ENCODE measurements at regions not wholly inside any gene's neighbourhood (a gene's known extent, or its start where the extent isn't known, plus 50 kb on each side); places are given as distances from the start of the nearest gene placed in this dataset.
"Not testable (repeated sequence)": the region's sequence is repeated elsewhere in the genome, so short reads cannot be mapped to it uniquely, and the experiment has no call there.

GRCh38 chr2:129819855-129820254, 159.6 kb upstream of the RAB6C start:
- no peak for DNase-seq
- H3K4me1 ChIP-seq (ENCODE audit: control insufficient read depth, insufficient read depth, low read length, poor library complexity, severe bottlenecking) = no peaks in the 10 kb centered on the region
- H3K27ac ChIP-seq (ENCODE audit: insufficient read depth, low read length, poor library complexity, severe bottlenecking) = no peak overlapping the region
- H3K36me3 ChIP-seq (ENCODE audit: control insufficient read depth, insufficient read depth, low read length) = no peaks in the 10 kb centered on the region
- no peak overlapping the region for H3K4me3 ChIP-seq (ENCODE audit: insufficient read depth, low read depth, low read length, poor library complexity, severe bottlenecking)
- H3K9me3 ChIP-seq (ENCODE audit: control insufficient read depth, low read length) = peaks cover 6% of the 10 kb centered on the region
- H3K27me3 ChIP-seq (replicated peaks; ENCODE audit: control insufficient read depth, insufficient read depth, low read length, poor library complexity, severe bottlenecking) = no peaks in the 10 kb centered on the region

- Histone ChIP-seq H3K27me3 (replicated peaks; ENCODE audit: control insufficient read depth, insufficient read depth, low read length, poor library complexity, severe bottlenecking) (no peaks in the 10 kb centered on the region), H3K4me3 (ENCODE audit: insufficient read depth, low read depth, low read length, poor library complexity, severe bottlenecking) (no peak overlapping the region), H3K36me3 (ENCODE audit: control insufficient read depth, insufficient read depth, low read length) (no peaks in the 10 kb centered on the region), H3K4me1 (ENCODE audit: control insufficient read depth, insufficient read depth, low read length, poor library complexity, severe bottlenecking) (no peaks in the 10 kb centered on the region), H3K9me3 (ENCODE audit: control insufficient read depth, low read length) (no peaks in the 10 kb centered on the region), H3K27ac (ENCODE audit: insufficient read depth, low read length, poor library complexity, severe bottlenecking) (no peak overlapping the region)
- no peak for DNase-seq
Observed at GRCh38 chr2:129820908-129821307, 158.6 kb upstream of the RAB6C start.

GRCh38 chr2:129821445-129821844, 158.0 kb upstream of the RAB6C start:
- Histone ChIP-seq H3K4me3 (ENCODE audit: insufficient read depth, low read depth, low read length, poor library complexity, severe bottlenecking) (no peak overlapping the region), H3K27ac (ENCODE audit: insufficient read depth, low read length, poor library complexity, severe bottlenecking) (no peak overlapping the region), H3K27me3 (replicated peaks; ENCODE audit: control insufficient read depth, insufficient read depth, low read length, poor library complexity, severe bottlenecking) (no peaks in the 10 kb centered on the region), H3K9me3 (ENCODE audit: control insufficient read depth, low read length) (no peaks in the 10 kb centered on the region), H3K4me1 (ENCODE audit: control insufficient read depth, insufficient read depth, low read length, poor library complexity, severe bottlenecking) (no peaks in the 10 kb centered on the region), H3K36me3 (ENCODE audit: control insufficient read depth, insufficient read depth, low read length) (no peaks in the 10 kb centered on the region)
- no peak for DNase-seq

DNA sequence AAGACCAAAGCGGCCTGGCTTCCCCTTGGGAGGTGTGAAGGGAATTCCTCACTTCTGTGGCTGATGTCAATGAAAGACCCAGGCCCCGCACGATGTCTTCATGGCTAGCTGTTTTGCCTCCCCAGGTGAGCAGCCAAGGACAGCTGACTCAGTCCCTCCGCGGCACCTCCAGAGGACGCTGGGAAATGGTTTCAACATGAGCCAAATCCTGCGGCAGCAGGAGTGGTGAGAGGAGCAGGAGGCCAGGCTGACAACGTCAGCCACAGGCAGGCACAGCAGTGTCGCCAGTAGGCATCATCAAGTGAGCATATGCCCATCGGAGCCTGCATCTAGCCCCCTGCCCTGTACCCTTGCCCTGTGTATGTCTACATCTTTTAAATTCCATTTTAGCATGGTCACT, 156.4 kb upstream of the RAB6C start:
- H3K36me3 ChIP-seq (ENCODE audit: control insufficient read depth, insufficient read depth, low read length) = no peaks in the 10 kb centered on the region
- no peaks in the 10 kb centered on the region for H3K27me3 ChIP-seq (replicated peaks; ENCODE audit: control insufficient read depth, insufficient read depth, low read length, poor library complexity, severe bottlenecking)
- no peak overlapping the region for H3K4me3 ChIP-seq (ENCODE audit: insufficient read depth, low read depth, low read length, poor library complexity, severe bottlenecking)
- no peak for DNase-seq
- no peak overlapping the region for H3K27ac ChIP-seq (ENCODE audit: insufficient read depth, low read length, poor library complexity, severe bottlenecking)
- H3K4me1 ChIP-seq (ENCODE audit: control insufficient read depth, insufficient read depth, low read length, poor library complexity, severe bottlenecking) = no peaks in the 10 kb centered on the region
- H3K9me3 ChIP-seq (ENCODE audit: control insufficient read depth, low read length) = no peaks in the 10 kb centered on the region

DNA sequence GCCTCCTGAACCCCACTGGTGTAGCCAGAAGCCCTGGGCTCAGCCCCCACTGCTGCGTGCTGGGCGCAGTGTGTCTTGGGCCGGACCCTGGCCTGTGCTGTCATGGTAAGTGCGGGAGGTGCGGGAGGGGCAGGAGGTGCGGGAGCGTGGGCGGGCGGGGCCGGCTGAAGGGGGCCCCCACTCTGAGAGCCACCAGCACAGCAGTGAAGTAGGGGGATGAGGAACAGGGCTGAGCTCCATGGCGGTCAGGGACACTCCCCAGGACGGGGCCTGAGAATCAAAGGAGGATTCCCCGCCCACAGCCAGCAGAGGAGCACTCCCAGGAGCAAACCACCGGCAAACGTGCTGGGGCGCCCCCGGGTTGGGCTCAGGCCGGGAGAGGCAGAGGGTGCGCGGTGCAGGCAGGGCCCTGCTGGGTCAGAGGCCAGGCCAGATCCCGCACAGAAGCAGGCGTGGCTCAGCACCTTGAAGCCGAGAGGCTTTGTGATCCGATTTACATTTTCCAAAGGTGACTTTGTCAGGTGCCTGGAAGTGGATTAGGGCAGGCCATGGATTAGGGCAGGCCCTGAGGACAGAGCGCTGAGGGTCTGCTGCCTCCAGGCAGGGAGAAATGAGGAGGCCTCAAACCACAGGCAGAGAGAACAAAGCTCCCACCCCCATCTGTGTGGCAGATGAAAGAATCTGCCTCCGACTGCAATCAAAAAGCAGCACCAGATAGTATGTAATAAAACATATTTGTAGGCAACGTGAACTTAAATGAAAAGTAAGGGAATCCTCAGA, 152.0 kb upstream of the RAB6C start:
- Histone ChIP-seq H3K9me3 (ENCODE audit: control insufficient read depth, low read length) (no peaks in the 10 kb centered on the region), H3K27ac (ENCODE audit: insufficient read depth, low read length, poor library complexity, severe bottlenecking) (no peak overlapping the region), H3K27me3 (replicated peaks; ENCODE audit: control insufficient read depth, insufficient read depth, low read length, poor library complexity, severe bottlenecking) (no peaks in the 10 kb centered on the region), H3K4me1 (ENCODE audit: control insufficient read depth, insufficient read depth, low read length, poor library complexity, severe bottlenecking) (no peaks in the 10 kb centered on the region), H3K4me3 (ENCODE audit: insufficient read depth, low read depth, low read length, poor library complexity, severe bottlenecking) (no peak overlapping the region), H3K36me3 (ENCODE audit: control insufficient read depth, insufficient read depth, low read length) (no peaks in the 10 kb centered on the region)
- no peak for DNase-seq

- no peak for DNase-seq
- no peak overlapping the region for H3K4me3 ChIP-seq (ENCODE audit: insufficient read depth, low read depth, low read length, poor library complexity, severe bottlenecking)
- H3K4me1 ChIP-seq (ENCODE audit: control insufficient read depth, insufficient read depth, low read length, poor library complexity, severe bottlenecking) = no peaks in the 10 kb centered on the region
- no peaks in the 10 kb centered on the region for H3K9me3 ChIP-seq (ENCODE audit: control insufficient read depth, low read length)
- no peaks in the 10 kb centered on the region for H3K27me3 ChIP-seq (replicated peaks; ENCODE audit: control insufficient read depth, insufficient read depth, low read length, poor library complexity, severe bottlenecking)
- H3K27ac ChIP-seq (ENCODE audit: insufficient read depth, low read length, poor library complexity, severe bottlenecking) = no peak overlapping the region
- H3K36me3 ChIP-seq (ENCODE audit: control insufficient read depth, insufficient read depth, low read length) = no peaks in the 10 kb centered on the region
Observed at GRCh38 chr2:129828792-129829191, 150.7 kb upstream of the RAB6C start.

GRCh38 chr2:129829588-129829987, 149.9 kb upstream of the RAB6C start:
- Histone ChIP-seq H3K27me3 (replicated peaks; ENCODE audit: control insufficient read depth, insufficient read depth, low read length, poor library complexity, severe bottlenecking) (no peaks in the 10 kb centered on the region), H3K36me3 (ENCODE audit: control insufficient read depth, insufficient read depth, low read length) (no peaks in the 10 kb centered on the region), H3K4me3 (ENCODE audit: insufficient read depth, low read depth, low read length, poor library complexity, severe bottlenecking) (no peak overlapping the region), H3K9me3 (ENCODE audit: control insufficient read depth, low read length) (no peaks in the 10 kb centered on the region), H3K27ac (ENCODE audit: insufficient read depth, low read length, poor library complexity, severe bottlenecking) (no peak overlapping the region), H3K4me1 (ENCODE audit: control insufficient read depth, insufficient read depth, low read length, poor library complexity, severe bottlenecking) (no peaks in the 10 kb centered on the region)
- DNase-seq = no peak

- Histone ChIP-seq H3K36me3 (ENCODE audit: control insufficient read depth, insufficient read depth, low read length) (no peaks in the 10 kb centered on the region), H3K27ac (ENCODE audit: insufficient read depth, low read length, poor library complexity, severe bottlenecking) (no peak overlapping the region), H3K27me3 (replicated peaks; ENCODE audit: control insufficient read depth, insufficient read depth, low read length, poor library complexity, severe bottlenecking) (no peaks in the 10 kb centered on the region), H3K9me3 (ENCODE audit: control insufficient read depth, low read length) (no peaks in the 10 kb centered on the region), H3K4me3 (ENCODE audit: insufficient read depth, low read depth, low read length, poor library complexity, severe bottlenecking) (no peak overlapping the region), H3K4me1 (ENCODE audit: control insufficient read depth, insufficient read depth, low read length, poor library complexity, severe bottlenecking) (no peaks in the 10 kb centered on the region)
- DNase-seq = no peak
Observed at GRCh38 chr2:129831018-129831417, 148.4 kb upstream of the RAB6C start.

GRCh38 chr2:129833465-129833864, 146.0 kb upstream of the RAB6C start:
- not testable (repeated sequence) for H3K36me3 ChIP-seq (ENCODE audit: control insufficient read depth, insufficient read depth, low read length); H3K27me3 ChIP-seq (replicated peaks; ENCODE audit: control insufficient read depth, insufficient read depth, low read length, poor library complexity, severe bottlenecking); H3K9me3 ChIP-seq (ENCODE audit: control insufficient read depth, low read length); H3K4me3 ChIP-seq (ENCODE audit: insufficient read depth, low read depth, low read length, poor library complexity, severe bottlenecking); DNase-seq; H3K4me1 ChIP-seq (ENCODE audit: control insufficient read depth, insufficient read depth, low read length, poor library complexity, severe bottlenecking); H3K27ac ChIP-seq (ENCODE audit: insufficient read depth, low read length, poor library complexity, severe bottlenecking)

DNA sequence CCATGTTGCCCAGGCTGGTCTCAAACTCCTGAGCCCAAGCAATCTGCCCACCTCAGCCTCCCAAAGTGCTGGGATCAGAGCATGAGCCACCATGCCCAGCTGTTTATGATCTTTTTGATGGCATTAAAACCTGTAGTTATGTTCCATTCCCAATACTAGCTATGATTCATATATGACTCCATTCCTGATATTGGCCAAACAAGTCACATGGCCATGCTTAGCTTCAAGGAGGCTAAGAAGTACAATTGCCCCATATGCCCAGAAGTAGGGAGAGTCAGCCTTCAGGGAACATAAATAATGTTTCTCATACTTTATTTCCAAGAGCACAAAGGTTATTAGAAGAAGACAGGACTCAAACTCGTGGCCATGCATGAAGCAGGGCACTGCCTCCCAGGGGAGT, 132.4 kb upstream of the RAB6C start:
- Histone ChIP-seq H3K4me3 (ENCODE audit: insufficient read depth, low read depth, low read length, poor library complexity, severe bottlenecking) (no peak overlapping the region), H3K9me3 (ENCODE audit: control insufficient read depth, low read length) (no peaks in the 10 kb centered on the region), H3K27me3 (replicated peaks; ENCODE audit: control insufficient read depth, insufficient read depth, low read length, poor library complexity, severe bottlenecking) (no peaks in the 10 kb centered on the region), H3K36me3 (ENCODE audit: control insufficient read depth, insufficient read depth, low read length) (no peaks in the 10 kb centered on the region), H3K27ac (ENCODE audit: insufficient read depth, low read length, poor library complexity, severe bottlenecking) (no peak overlapping the region), H3K4me1 (ENCODE audit: control insufficient read depth, insufficient read depth, low read length, poor library complexity, severe bottlenecking) (no peaks in the 10 kb centered on the region)
- no peak for DNase-seq
